Gastrocnemius medialis (tissue), 4 donors: ENCODE measurements at regions not wholly inside any gene's neighbourhood (a gene's known extent, or its start where the extent isn't known, plus 50 kb on each side); places are given as distances from the start of the nearest gene placed in this dataset.

Experiments used
- CTCF ChIP-seq, 5 experiments: fragments of 450-650 bp in 3 of 5; fragments of 200-600 bp in 2 of 5; sonication (generic) in 2 of 5; IDR thresholded peaks in 4 of 5; conservative IDR thresholded peaks in 1 of 5; 1 replicate in 4 of 5; 2 replicates in 1 of 5; pipeline ENCODE4 v1.5.1; 2016 to 2019; ENCODE audit warnings: antibody characterized with exemption in 5 of 5, mild to moderate bottlenecking in 3 of 5, moderate library complexity in 3 of 5
- POLR2A ChIP-seq, 2 donors: fragments of 450-650 bp; IDR thresholded peaks; one replicate each; pipeline ENCODE4 v1.6.1; 2017; ENCODE audit warnings: antibody characterized with exemption in 2 of 2, mild to moderate bottlenecking in 2 of 2, moderate library complexity in 2 of 2

DNA sequence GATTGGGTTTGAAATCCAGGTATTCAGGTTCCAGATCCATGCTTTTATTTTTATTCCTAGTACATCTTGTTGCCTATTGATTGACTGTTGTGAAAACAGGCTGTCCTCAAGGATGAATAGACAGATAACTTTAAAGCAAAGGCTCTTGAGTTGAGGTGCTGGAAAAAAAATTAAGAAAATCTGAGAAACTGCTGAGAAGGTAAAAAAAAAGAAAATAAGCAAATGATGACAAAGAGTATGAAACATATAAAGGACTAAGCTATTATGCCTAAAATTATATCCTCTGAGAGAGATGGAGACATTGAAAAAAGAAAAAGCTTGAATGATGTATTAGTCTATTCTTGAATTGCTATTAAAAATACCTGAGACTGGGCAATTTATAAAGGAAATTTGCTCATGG, 392.3 kb upstream of the RGS17 start:
- no peak for TF ChIP-seq CTCF (IDR thresholded peaks at IDR 0.05 in 4 of 5, conservative IDR thresholded peaks at IDR 0.05 in 1 of 5)
- no peak for TF ChIP-seq POLR2A (IDR thresholded peaks at IDR 0.05)
